Uterus (tissue), 3 donors: ENCODE measurements at regions not wholly inside any gene's neighbourhood (a gene's known extent, or its start where the extent isn't known, plus 50 kb on each side); places are given as distances from the start of the nearest gene placed in this dataset.

Source experiments
- DNase-seq, 2 donors: peaks; one replicate each; pipeline ENCODE4 v3.0.0-alpha.2; 2019 to 2020
- H3K27ac ChIP-seq, 2 donors: fragments of 200-600 bp; sonication (generic); 1 replicate in 1 of 2; 2 replicates in 1 of 2; pipeline ENCODE4 v1.5.1; 2016 to 2018
- H3K27me3 ChIP-seq, 2 donors: fragments of 200-600 bp; sonication (generic); one replicate each; pipeline ENCODE4 v1.5.1; 2018 to 2019; ENCODE audit warnings: control low read depth in 1 of 2
- H3K36me3 ChIP-seq, 2 donors: fragments of 200-600 bp; sonication (generic); one replicate each; pipeline ENCODE4 v1.5.1; 2019; ENCODE audit warnings: control low read depth in 1 of 2
- H3K4me1 ChIP-seq, 2 donors: fragments of 200-600 bp; sonication (generic); one replicate each; pipeline ENCODE4 v1.5.1; 2018 to 2019; ENCODE audit warnings: control low read depth in 1 of 2
- H3K4me3 ChIP-seq, 2 donors: fragments of 200-600 bp; sonication (generic); 1 replicate in 1 of 2; 2 replicates in 1 of 2; pipeline ENCODE4 v1.5.1; 2018 to 2019; ENCODE audit warnings: mild to moderate bottlenecking in 1 of 2
- H3K9me3 ChIP-seq, 2 donors: fragments of 200-600 bp; sonication (generic); one replicate each; pipeline ENCODE4 v1.5.1; 2019; ENCODE audit warnings: control low read depth in 1 of 2
- POLR2A ChIP-seq, 2 donors: fragments of 450-650 bp; IDR thresholded peaks; one replicate each; pipeline ENCODE4 v1.6.1; 2016; ENCODE audit warnings: antibody characterized with exemption in 2 of 2, mild to moderate bottlenecking in 1 of 2, moderate library complexity in 1 of 2
- intact Hi-C: fragments of 100-400 bp; cut with DNase I; formaldehyde crosslinking; loops from one replicate; pipeline ENCODE4 v1.15.1; 2023; ENCODE audit warnings: low total_unique reads
- TF ChIP-seq, protein P1 (sequence below), 4 experiments: fragments of 200-600 bp in 2 of 4; fragments of 450-650 bp in 2 of 4; sonication (generic) in 2 of 4; IDR thresholded peaks; one replicate each; pipeline ENCODE4 v1.5.1; 2016 to 2019; ENCODE audit warnings: antibody characterized with exemption in 4 of 4, mild to moderate bottlenecking in 2 of 4, moderate library complexity in 1 of 4
- donor health status: DM: yes; HTN: yes; CAD: no.

DNA sequence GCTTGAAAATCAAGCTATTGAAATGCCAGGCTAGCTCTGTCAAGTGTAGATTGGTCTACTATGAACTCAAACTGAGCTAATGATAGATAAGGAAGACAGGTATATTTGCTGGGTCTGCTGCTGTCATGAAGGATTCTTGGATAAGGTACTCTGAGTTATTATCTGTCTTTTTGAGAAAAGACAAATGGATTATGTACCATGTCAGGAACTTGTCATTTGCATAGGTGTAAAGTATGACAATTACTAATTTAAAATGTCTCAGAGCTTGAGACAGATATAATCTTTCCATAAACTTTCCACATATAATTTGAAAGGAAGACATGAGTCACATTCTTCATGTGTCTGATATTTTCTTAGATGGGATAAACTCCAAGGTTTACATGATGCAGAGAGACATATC, 594.1 kb upstream of the PTPRD start:
- Histone ChIP-seq H3K27ac (no peak overlapping the region), H3K4me1 (no peaks in the 10 kb centered on the region), H3K36me3 (no peaks in the 10 kb centered on the region), H3K9me3 (no peaks in the 10 kb centered on the region), H3K27me3 (no peaks in the 10 kb centered on the region), H3K4me3 (no peak overlapping the region)
- intact Hi-C loops = loop anchor here (10.0 kb wide), 1 partner anchor 52 kb away; no protein-coding TSS in a partner anchor
- DNase-seq = no peak
- no peak for TF ChIP-seq POLR2A (IDR thresholded peaks at IDR 0.05)
- TF ChIP-seq, protein P1, sequence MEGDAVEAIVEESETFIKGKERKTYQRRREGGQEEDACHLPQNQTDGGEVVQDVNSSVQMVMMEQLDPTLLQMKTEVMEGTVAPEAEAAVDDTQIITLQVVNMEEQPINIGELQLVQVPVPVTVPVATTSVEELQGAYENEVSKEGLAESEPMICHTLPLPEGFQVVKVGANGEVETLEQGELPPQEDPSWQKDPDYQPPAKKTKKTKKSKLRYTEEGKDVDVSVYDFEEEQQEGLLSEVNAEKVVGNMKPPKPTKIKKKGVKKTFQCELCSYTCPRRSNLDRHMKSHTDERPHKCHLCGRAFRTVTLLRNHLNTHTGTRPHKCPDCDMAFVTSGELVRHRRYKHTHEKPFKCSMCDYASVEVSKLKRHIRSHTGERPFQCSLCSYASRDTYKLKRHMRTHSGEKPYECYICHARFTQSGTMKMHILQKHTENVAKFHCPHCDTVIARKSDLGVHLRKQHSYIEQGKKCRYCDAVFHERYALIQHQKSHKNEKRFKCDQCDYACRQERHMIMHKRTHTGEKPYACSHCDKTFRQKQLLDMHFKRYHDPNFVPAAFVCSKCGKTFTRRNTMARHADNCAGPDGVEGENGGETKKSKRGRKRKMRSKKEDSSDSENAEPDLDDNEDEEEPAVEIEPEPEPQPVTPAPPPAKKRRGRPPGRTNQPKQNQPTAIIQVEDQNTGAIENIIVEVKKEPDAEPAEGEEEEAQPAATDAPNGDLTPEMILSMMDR (IDR thresholded peaks at IDR 0.05) = no peak

- intact Hi-C loops = no loop called here
These were observed 620.9 kb upstream of the PTPRD start for GRCh38 chr9:11233696-11234095.

DNA sequence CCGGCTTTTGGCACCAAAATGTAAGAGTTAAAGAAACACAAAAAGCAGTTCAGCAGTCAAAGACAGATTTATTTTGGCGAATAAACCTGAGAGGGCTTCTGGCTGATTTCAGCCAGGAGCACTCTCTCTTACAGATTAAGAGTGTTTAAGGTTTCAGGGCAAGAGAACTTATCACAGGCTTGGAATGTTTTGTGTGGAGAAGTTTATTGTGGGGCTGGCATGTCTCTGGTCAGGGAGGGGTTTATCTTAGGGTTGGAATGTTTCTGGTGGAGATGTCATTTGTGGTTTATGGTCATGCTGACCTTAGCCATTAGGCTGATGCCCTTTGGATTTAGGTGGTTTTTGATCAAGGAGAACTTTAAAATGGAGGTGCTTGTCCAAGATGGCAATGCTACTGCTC, 622.3 kb upstream of the PTPRD start:
- no peaks in the 10 kb centered on the region for H3K27me3 ChIP-seq
- TF ChIP-seq, protein P1 (IDR thresholded peaks at IDR 0.05) = no peak
- no peak for TF ChIP-seq POLR2A (IDR thresholded peaks at IDR 0.05)
- no peaks in the 10 kb centered on the region for H3K9me3 ChIP-seq
- no peak for DNase-seq
- no peak overlapping the region for H3K4me3 ChIP-seq
- no peak overlapping the region for H3K27ac ChIP-seq
- H3K36me3 ChIP-seq = no peaks in the 10 kb centered on the region
- H3K4me1 ChIP-seq = no peaks in the 10 kb centered on the region
- intact Hi-C loops = no loop called here

More at GRCh38 chr9:11233696-11234095, 620.9 kb upstream of the PTPRD start:
- no peaks in the 10 kb centered on the region for H3K27me3 ChIP-seq
- TF ChIP-seq, protein P1 (IDR thresholded peaks at IDR 0.05) = no peak
- TF ChIP-seq POLR2A (IDR thresholded peaks at IDR 0.05) = no peak
- H3K27ac ChIP-seq = no peak overlapping the region
- no peaks in the 10 kb centered on the region for H3K4me1 ChIP-seq
- H3K9me3 ChIP-seq = no peaks in the 10 kb centered on the region
- DNase-seq = no peak
- no peaks in the 10 kb centered on the region for H3K36me3 ChIP-seq
- H3K4me3 ChIP-seq = no peak overlapping the region

DNA sequence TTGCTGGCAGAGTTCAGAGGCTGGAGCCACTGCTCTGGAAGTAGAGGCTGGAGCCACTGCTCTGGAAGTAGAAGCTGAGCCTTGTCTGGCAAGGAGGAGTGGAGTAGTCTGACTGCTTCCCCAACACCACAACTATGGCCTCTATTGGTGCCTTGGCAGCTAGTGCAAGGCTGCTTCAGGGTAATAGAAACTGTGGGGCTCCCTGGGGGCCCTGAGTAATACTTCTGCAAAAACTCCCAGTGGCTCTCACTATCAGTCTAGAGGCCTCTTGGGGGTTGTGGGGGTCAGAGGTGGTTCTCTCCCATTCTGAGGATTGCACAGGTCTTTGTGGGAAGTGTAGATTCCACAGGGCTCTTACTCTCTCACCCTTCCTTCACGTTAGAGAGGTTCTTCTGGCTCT, 629.0 kb upstream of the PTPRD start:
- no peak overlapping the region for H3K4me3 ChIP-seq
- H3K27ac ChIP-seq = no peak overlapping the region
- DNase-seq = no peak
- no peaks in the 10 kb centered on the region for H3K27me3 ChIP-seq
- H3K4me1 ChIP-seq = no peaks in the 10 kb centered on the region
- no peaks in the 10 kb centered on the region for H3K9me3 ChIP-seq
- no peak for TF ChIP-seq POLR2A (IDR thresholded peaks at IDR 0.05)
- TF ChIP-seq, protein P1 (IDR thresholded peaks at IDR 0.05) = no peak
- no peaks in the 10 kb centered on the region for H3K36me3 ChIP-seq
- intact Hi-C loops = no loop called here

GRCh38 chr9:11257992-11258391, 645.2 kb upstream of the PTPRD start:
- DNase-seq = no peak
- TF ChIP-seq, protein P1 (IDR thresholded peaks at IDR 0.05) = no peak
- TF ChIP-seq POLR2A (IDR thresholded peaks at IDR 0.05) = no peak
- intact Hi-C loops = no loop called here
- no peak overlapping the region for H3K27ac ChIP-seq
- no peaks in the 10 kb centered on the region for H3K9me3 ChIP-seq
- no peaks in the 10 kb centered on the region for H3K36me3 ChIP-seq
- no peak overlapping the region for H3K4me3 ChIP-seq
- no peaks in the 10 kb centered on the region for H3K4me1 ChIP-seq
- no peaks in the 10 kb centered on the region for H3K27me3 ChIP-seq
